IMR-90 (cell line): ENCODE measurements at regions not wholly inside any gene's neighbourhood (a gene's known extent, or its start where the extent isn't known, plus 50 kb on each side); places are given as distances from the start of the nearest gene placed in this dataset.

Source experiments
- ATAC-seq: fragments of 200-7000 bp; cut with Tn5 transposase; 2 replicates; pipeline ENCODE4 v1.9.1; 2020; ENCODE audit warnings: low read depth, mild to moderate bottlenecking, moderate library complexity
- BruUV-seq: library from RNA; stranded (reverse); fragments of 400-500 nt; replicated peaks from 2 replicates; lab custom pipeline; 2021; lab: Mats Ljungman, UMichigan
- CTCF ChIA-PET: fragments of 300-600 bp; formaldehyde crosslinking; extraction: SDS; loops from one replicate; lab custom pipeline; 2021; ENCODE audit warnings: antibody characterized with exemption; lab: Yijun Ruan, JAX
- POLR2A ChIA-PET: fragments of 300-600 bp; sonication (Branson Sonifier 250); formaldehyde crosslinking; loops from one replicate; lab custom pipeline; 2022; ENCODE audit warnings: antibody characterized with exemption; ENCODE audit not compliant: unreplicated experiment; lab: Charles Lee
- DNase-seq: peaks from one replicate; pipeline ENCODE4 v3.0.0; 2013
- H2AFZ ChIP-seq: replicated peaks from 2 replicates; pipeline ENCODE3; 2013; ENCODE audit warnings: low read length, mild to moderate bottlenecking; ENCODE audit not compliant: poor library complexity
- H2AK5ac ChIP-seq: 2 replicates; pipeline ENCODE4 v1.6.1; 2013; ENCODE audit warnings: low read depth, low read length, inconsistent platforms
- H2AK9ac ChIP-seq: replicated peaks from 2 replicates; pipeline ENCODE3; 2013; ENCODE audit warnings: mild to moderate bottlenecking, low read depth, low read length, moderate library complexity; ENCODE audit not compliant: poor library complexity
- H2BK120ac ChIP-seq: 2 replicates; pipeline ENCODE4 v1.6.1; 2013; ENCODE audit warnings: low read depth, low read length, inconsistent platforms
- H2BK15ac ChIP-seq: 3 replicates; pipeline ENCODE4 v1.6.1; 2013; ENCODE audit warnings: low read depth, low read length, inconsistent platforms
- H2BK20ac ChIP-seq: 2 replicates; pipeline ENCODE4 v1.6.1; 2013; ENCODE audit warnings: low read depth, mild to moderate bottlenecking, inconsistent platforms, low read length, moderate library complexity
- H2BK5ac ChIP-seq: 2 replicates; pipeline ENCODE4 v1.6.1; 2013; ENCODE audit warnings: mild to moderate bottlenecking, low read depth, low read length, inconsistent platforms; ENCODE audit not compliant: poor library complexity, severe bottlenecking
- H3K14ac ChIP-seq: replicated peaks from 2 replicates; pipeline ENCODE4 v1.6.1; 2013; ENCODE audit warnings: low read depth, low read length, inconsistent platforms
- H3K18ac ChIP-seq: 2 replicates; pipeline ENCODE4 v1.6.1; 2013; ENCODE audit warnings: low read depth, low read length, control low read depth
- H3K23ac ChIP-seq: 2 replicates; pipeline ENCODE4 v1.6.1; 2013; ENCODE audit warnings: low read depth, low read length, inconsistent platforms
- H3K27ac ChIP-seq: 2 replicates; pipeline ENCODE4 v1.5.1; 2013; ENCODE audit warnings: mild to moderate bottlenecking, control low read depth, low read length; ENCODE audit not compliant: insufficient read depth
- H3K27me3 ChIP-seq: 2 replicates; pipeline ENCODE4 v1.6.1; 2013; ENCODE audit warnings: low read length; ENCODE audit not compliant: control insufficient read depth, insufficient read depth
- H3K36me3 ChIP-seq: 2 replicates; pipeline ENCODE4 v1.6.1; 2013; ENCODE audit warnings: low read length, mixed read lengths; ENCODE audit not compliant: control insufficient read depth, insufficient read depth
- H3K4ac ChIP-seq: 2 replicates; pipeline ENCODE4 v1.6.1; 2013; ENCODE audit warnings: low read depth, low read length, inconsistent platforms
- H3K4me1 ChIP-seq: 2 replicates; pipeline ENCODE4 v1.6.1; 2013; ENCODE audit warnings: low read length, mixed read lengths; ENCODE audit not compliant: control insufficient read depth, insufficient read depth
- H3K4me2 ChIP-seq: 2 replicates; pipeline ENCODE4 v1.6.1; 2013; ENCODE audit warnings: low read depth, mild to moderate bottlenecking, control low read depth, low read length, moderate library complexity
- H3K4me3 ChIP-seq: 2 replicates; pipeline ENCODE4 v1.5.1; 2013; ENCODE audit warnings: low read depth, mild to moderate bottlenecking, control low read depth, low read length, moderate library complexity; ENCODE audit not compliant: insufficient read depth
- H3K56ac ChIP-seq: 2 replicates; pipeline ENCODE4 v1.6.1; 2013; ENCODE audit warnings: low read length, inconsistent platforms; ENCODE audit not compliant: insufficient read depth; ENCODE audit errors: extremely low read depth
- H3K79me1 ChIP-seq, 2 experiments: 2 replicates each; pipeline ENCODE4 v1.6.1; 2013; ENCODE audit warnings: low read length in 2 of 2, inconsistent platforms in 1 of 2, low read depth in 1 of 2
- H3K9ac ChIP-seq: 2 replicates; pipeline ENCODE4 v1.6.1; 2013; ENCODE audit warnings: low read depth, low read length, control low read depth
- H3K9me1 ChIP-seq: 2 replicates; pipeline ENCODE4 v1.6.1; 2013; ENCODE audit warnings: low read length, inconsistent platforms; ENCODE audit not compliant: insufficient read depth
- H3K9me3 ChIP-seq: 2 replicates; pipeline ENCODE4 v1.6.1; 2013; ENCODE audit warnings: low read length; ENCODE audit not compliant: control insufficient read depth, insufficient read depth
- H4K20me1 ChIP-seq: 2 replicates; pipeline ENCODE4 v1.6.1; 2013; ENCODE audit warnings: low read length, inconsistent platforms; ENCODE audit not compliant: insufficient read depth
- H4K5ac ChIP-seq: 2 replicates; pipeline ENCODE4 v1.6.1; 2013; ENCODE audit warnings: mild to moderate bottlenecking, low read depth, low read length, control low read depth
- H4K8ac ChIP-seq, 2 experiments: 2 replicates each; pipeline ENCODE4 v1.6.1; 2013; ENCODE audit warnings: low read depth in 2 of 2, low read length in 2 of 2, control low read depth in 1 of 2, inconsistent platforms in 1 of 2
- H4K91ac ChIP-seq: 2 replicates; pipeline ENCODE4 v1.6.1; 2013; ENCODE audit warnings: low read depth, low read length, inconsistent platforms; ENCODE audit not compliant: insufficient read depth
- CHD1 ChIP-seq: IDR thresholded peaks from 2 replicates; pipeline ENCODE4 v1.6.1; 2012; ENCODE audit warnings: low read depth, low read length, improper control_type of control experiment
- CTCF ChIP-seq: conservative IDR thresholded peaks from 2 replicates; pipeline ENCODE4 v1.5.1; 2012; ENCODE audit warnings: mild to moderate bottlenecking, low read depth, low read length, improper control_type of control experiment
- ELK1 ChIP-seq: fragments of 150-350 bp; IDR thresholded peaks from 2 replicates; pipeline ENCODE4 v1.6.1; 2016; ENCODE audit warnings: low read depth, mild to moderate bottlenecking, low read length, moderate library complexity, borderline replicate concordance
- FOS ChIP-seq: fragments of 150-350 bp; IDR thresholded peaks from 2 replicates; pipeline ENCODE4 v1.6.1; 2016; ENCODE audit warnings: low read depth, low read length
- MAFK ChIP-seq: IDR thresholded peaks from 2 replicates; pipeline ENCODE4 v1.6.1; 2012; ENCODE audit warnings: low read depth, low read length, improper control_type of control experiment
- MXI1 ChIP-seq: IDR thresholded peaks from 2 replicates; pipeline ENCODE4 v1.6.1; 2012; ENCODE audit warnings: low read depth, mild to moderate bottlenecking, low read length, moderate library complexity, borderline replicate concordance
- POLR2A ChIP-seq: IDR thresholded peaks from 2 replicates; pipeline ENCODE4 v1.6.1; 2012; ENCODE audit warnings: mild to moderate bottlenecking, low read depth, low read length
- RAD21 ChIP-seq: IDR thresholded peaks from 2 replicates; pipeline ENCODE4 v1.6.1; 2012; ENCODE audit warnings: low read length, improper control_type of control experiment
- RCOR1 ChIP-seq: IDR thresholded peaks from 2 replicates; pipeline ENCODE4 v1.6.1; 2012; ENCODE audit warnings: mild to moderate bottlenecking, low read length, improper control_type of control experiment; ENCODE audit not compliant: insufficient replicate concordance
- RFX5 ChIP-seq: IDR thresholded peaks from 2 replicates; pipeline ENCODE4 v1.8.0; 2012; ENCODE audit warnings: low read depth, mild to moderate bottlenecking, low read length, moderate library complexity
- SMC3 ChIP-seq: fragments of 150-350 bp; IDR thresholded peaks from 2 replicates; pipeline ENCODE4 v1.6.1; 2016; ENCODE audit warnings: low read depth, mild to moderate bottlenecking, antibody characterized with exemption, low read length, moderate library complexity
- USF2 ChIP-seq: fragments of 150-350 bp; IDR thresholded peaks from 2 replicates; pipeline ENCODE4 v1.6.1; 2017; ENCODE audit warnings: mild to moderate bottlenecking, antibody characterized with exemption, low read length, low read depth
- WGBS, 2 experiments: methylation state at CpG; one replicate each; pipeline versions ENCODE4 v1.1.5 to v1.1.7; 2013; ENCODE audit warnings: missing lambda C conversion rate in 2 of 2; ENCODE audit not compliant: insufficient read length in 1 of 2; ENCODE audit errors: extremely low coverage in 2 of 2; 5-methylcytosine and 5-hydroxymethylcytosine counted together
- dilution Hi-C: fragments of 300-500 bp; cut with HindIII; formaldehyde crosslinking; loops from one replicate; pipeline ENCODE4 v1.14.3; 2018; ENCODE audit warnings: low sequenced_read_pairs; ENCODE audit not compliant: unreplicated experiment
- in situ Hi-C: fragments of 300-500 bp; cut with MboI; formaldehyde crosslinking; loops from 3 replicates; pipeline ENCODE4 v1.14.3; 2019; ENCODE audit warnings: low sequenced_read_pairs, inconsistent platforms, mixed read lengths
- intact Hi-C: fragments of 100-400 bp; cut with micrococcal nuclease; formaldehyde crosslinking; loops from 2 replicates; pipeline ENCODE4 v1.10.0; 2022

- H4K91ac ChIP-seq: no peak overlapping the region
- no peak overlapping the region for H2BK120ac ChIP-seq
- no peak overlapping the region for H2AFZ ChIP-seq
- dilution Hi-C loops (no loop called here), in situ Hi-C loops (no loop called here), intact Hi-C loops (no loop called here)
- no peak overlapping the region for H3K4me2 ChIP-seq
- H3K4ac ChIP-seq: no peak overlapping the region
- H2BK5ac ChIP-seq: no peak overlapping the region
- BruUV-seq: no TSS peak
- H3K79me1 ChIP-seq: no peaks in the 10 kb centered on the region
- H4K20me1 ChIP-seq: no peaks in the 10 kb centered on the region
- POLR2A ChIA-PET: no interaction called here
- H4K5ac ChIP-seq: no peak overlapping the region
- no peak overlapping the region for H2AK5ac ChIP-seq
- no peak for DNase-seq
- H3K14ac ChIP-seq: no peak overlapping the region
- no peaks in the 10 kb centered on the region for H3K9me3 ChIP-seq
- no peak for ATAC-seq
- H3K36me3 ChIP-seq: no peaks in the 10 kb centered on the region
- no peak overlapping the region for H3K18ac ChIP-seq
- H2BK15ac ChIP-seq: no peak overlapping the region
- WGBS, 2 experiments: 60% methylated on average over 1 of the region's 2 CpGs; no CpG with 5 or more reads in 1 of the 2 experiments
- no peak overlapping the region for H3K23ac ChIP-seq
- H4K8ac ChIP-seq: no peak overlapping the region
- CTCF ChIA-PET: no interaction called here
- no peaks in the 10 kb centered on the region for H3K9me1 ChIP-seq
- H2BK20ac ChIP-seq: no peak overlapping the region
- peaks cover 16% of the 10 kb centered on the region for H3K27me3 ChIP-seq
- H3K27ac ChIP-seq: no peak overlapping the region
- TF ChIP-seq RCOR1: no peak
- TF ChIP-seq MAFK: no peak
- TF ChIP-seq POLR2A: no peak
- no peak for TF ChIP-seq CTCF
- TF ChIP-seq MXI1: no peak
- no peak for TF ChIP-seq RFX5
- TF ChIP-seq CHD1: no peak
- TF ChIP-seq FOS: no peak
- no peak for TF ChIP-seq SMC3
- TF ChIP-seq RAD21: no peak
- no peak for TF ChIP-seq USF2
- no peak for TF ChIP-seq ELK1
- H2AK9ac ChIP-seq: no peak overlapping the region
- H3K4me3 ChIP-seq: no peak overlapping the region
- H3K56ac ChIP-seq: no peak overlapping the region
- no peaks in the 10 kb centered on the region for H3K4me1 ChIP-seq
- H3K9ac ChIP-seq: no peak overlapping the region
Observed at GRCh38 chr1:47555306-47555705, 117.5 kb downstream of the FOXD2 start.
